LNCAP (cell line): ENCODE measurements at regions not wholly inside any gene's neighbourhood (a gene's known extent, or its start where the extent isn't known, plus 50 kb on each side); places are given as distances from the start of the nearest gene placed in this dataset.

ENCODE experiments used
- CTCF ChIP-seq: fragments of 450-650 bp; IDR thresholded peaks from 2 replicates; pipeline ENCODE4 v1.5.1; 2017; ENCODE audit warnings: mild to moderate bottlenecking

- TF ChIP-seq CTCF = no peak
These were observed 99.6 kb downstream of the LURAP1L start for GRCh38 chr9:12874395-12874794.

- TF ChIP-seq CTCF = no peak
These were observed 100.4 kb downstream of the LURAP1L start for GRCh38 chr9:12875191-12875590.

- no peak for TF ChIP-seq CTCF
These were observed 102.1 kb downstream of the LURAP1L start for GRCh38 chr9:12876872-12877271.

GRCh38 chr9:12878351-12878978 is 103.6 kb downstream of the LURAP1L start:
- no peak for TF ChIP-seq CTCF

- no peak for TF ChIP-seq CTCF
These were observed 105.1 kb downstream of the LURAP1L start for GRCh38 chr9:12879961-12880360.

GRCh38 chr9:12880406-12881015 is 105.7 kb downstream of the LURAP1L start:
- no peak for TF ChIP-seq CTCF

GRCh38 chr9:12882430-12882829 is 107.6 kb downstream of the LURAP1L start:
- no peak for TF ChIP-seq CTCF
